ENCODE measurements at regions not wholly inside any gene's neighbourhood (a gene's known extent, or its start where the extent isn't known, plus 50 kb on each side); places are given as distances from the start of the nearest gene placed in this dataset.
"Not testable (repeated sequence)": the region's sequence is repeated elsewhere in the genome, so short reads cannot be mapped to it uniquely, and the experiment has no call there.

DNA sequence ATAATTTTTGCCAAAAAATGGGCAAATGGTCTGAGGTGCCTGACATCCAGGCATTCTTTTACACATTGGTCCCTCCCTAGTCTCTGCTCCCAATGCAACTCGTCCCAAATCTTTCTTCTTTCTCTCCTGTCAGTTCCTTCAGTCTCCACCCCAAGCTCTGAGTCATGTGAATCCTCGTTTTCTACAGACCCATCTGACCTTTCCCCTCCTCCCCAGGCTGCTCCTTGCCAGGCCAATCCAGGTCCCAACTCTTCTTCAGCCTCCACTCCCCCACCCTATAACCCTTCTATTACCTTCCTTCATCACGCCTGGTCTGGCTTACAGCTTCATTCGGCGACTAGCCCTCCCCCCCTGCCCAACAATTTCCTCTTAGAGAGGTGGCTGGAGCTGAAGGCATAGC is 55.3 kb downstream of the BBS10 start:
- FAIRE-seq; DNase-seq (ENCODE audit: extremely low spot score, insufficient read length, low read depth): not testable (repeated sequence)

DNA sequence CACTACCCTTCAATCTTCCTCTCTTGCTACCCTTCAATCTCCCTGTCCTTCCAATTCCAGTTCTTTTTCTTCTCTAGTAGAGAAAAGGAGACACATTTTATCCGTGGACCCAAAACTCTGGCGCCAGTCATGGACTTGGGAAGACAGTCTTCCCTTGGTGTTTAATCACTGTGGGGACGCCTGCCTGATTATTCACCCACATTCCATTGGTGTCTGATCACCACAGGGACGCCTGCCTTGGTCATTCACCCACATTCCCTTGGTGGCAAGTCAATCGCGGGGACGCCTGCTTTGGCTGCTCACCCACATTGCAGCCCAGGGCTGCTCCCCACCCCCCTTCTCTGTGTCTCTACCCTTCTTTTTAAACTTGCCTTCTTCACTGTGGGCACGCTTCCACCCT is 55.9 kb downstream of the BBS10 start:
- FAIRE-seq; DNase-seq (ENCODE audit: extremely low spot score, insufficient read length, low read depth): not testable (repeated sequence)

DNA sequence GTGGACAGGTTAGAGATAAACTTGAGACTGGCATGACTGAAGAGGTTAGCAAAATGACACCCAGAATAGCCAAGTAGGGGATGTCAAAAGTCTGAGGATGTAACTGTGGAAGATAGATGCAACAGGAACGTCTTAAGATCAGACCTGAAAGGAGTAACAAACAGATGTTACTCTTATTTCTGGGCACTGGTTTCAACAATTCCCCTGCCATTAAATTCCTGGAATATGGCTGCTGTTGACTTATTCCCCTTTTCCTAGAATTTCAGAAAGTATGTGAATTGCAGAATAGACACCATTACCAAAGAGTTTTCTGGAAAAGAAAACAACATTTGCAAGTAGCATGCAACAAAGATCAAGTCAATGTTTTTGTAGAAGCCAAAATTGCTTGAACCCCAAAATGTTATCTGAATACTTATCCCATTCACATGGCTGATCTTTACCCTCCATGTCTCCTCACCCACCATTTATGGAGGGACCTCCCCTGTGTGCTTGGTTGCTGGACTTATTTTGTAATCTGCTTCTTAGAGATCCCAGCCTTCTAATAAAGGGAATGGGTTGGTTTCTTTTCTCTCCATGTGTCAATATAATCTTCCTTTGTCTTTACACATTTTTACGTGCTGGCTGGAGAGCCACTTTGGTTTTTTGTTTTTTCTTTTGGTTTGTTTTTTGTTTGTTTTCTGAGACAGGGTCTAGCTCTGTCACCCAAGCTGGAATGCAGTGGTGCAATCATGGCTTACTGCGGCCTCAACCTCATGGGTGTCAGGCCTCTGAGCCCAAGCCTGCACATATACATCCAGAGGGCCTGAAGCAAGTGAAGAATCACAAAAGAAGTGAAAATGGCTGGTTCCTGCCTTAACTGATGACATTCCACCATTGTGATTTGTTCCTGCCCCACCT is 57.0 kb downstream of the BBS10 start:
- no peak for DNase-seq (ENCODE audit: extremely low spot score, insufficient read length, low read depth)
- FAIRE-seq, result no peak

DNA sequence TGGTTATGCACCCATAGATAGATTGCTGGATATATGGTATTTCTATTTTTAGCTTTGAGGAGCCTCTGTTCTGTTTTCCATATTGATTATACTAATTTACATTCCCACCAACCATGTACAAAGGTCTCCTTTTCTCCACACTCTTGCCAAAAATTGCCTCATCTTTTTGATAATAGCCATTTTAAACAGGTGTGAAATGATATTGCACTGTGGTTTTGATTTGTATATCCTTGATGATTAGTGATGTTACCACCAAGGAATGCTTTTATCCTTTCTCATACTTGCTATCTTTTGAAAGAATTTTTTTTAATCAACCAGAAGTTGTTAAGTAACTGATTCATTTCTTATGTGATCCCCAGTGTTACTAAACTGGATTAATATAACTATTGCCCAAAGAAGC is 60.0 kb downstream of the BBS10 start:
- DNase-seq (ENCODE audit: extremely low spot score, insufficient read length, low read depth) (no peak), FAIRE-seq (no peak)

DNA sequence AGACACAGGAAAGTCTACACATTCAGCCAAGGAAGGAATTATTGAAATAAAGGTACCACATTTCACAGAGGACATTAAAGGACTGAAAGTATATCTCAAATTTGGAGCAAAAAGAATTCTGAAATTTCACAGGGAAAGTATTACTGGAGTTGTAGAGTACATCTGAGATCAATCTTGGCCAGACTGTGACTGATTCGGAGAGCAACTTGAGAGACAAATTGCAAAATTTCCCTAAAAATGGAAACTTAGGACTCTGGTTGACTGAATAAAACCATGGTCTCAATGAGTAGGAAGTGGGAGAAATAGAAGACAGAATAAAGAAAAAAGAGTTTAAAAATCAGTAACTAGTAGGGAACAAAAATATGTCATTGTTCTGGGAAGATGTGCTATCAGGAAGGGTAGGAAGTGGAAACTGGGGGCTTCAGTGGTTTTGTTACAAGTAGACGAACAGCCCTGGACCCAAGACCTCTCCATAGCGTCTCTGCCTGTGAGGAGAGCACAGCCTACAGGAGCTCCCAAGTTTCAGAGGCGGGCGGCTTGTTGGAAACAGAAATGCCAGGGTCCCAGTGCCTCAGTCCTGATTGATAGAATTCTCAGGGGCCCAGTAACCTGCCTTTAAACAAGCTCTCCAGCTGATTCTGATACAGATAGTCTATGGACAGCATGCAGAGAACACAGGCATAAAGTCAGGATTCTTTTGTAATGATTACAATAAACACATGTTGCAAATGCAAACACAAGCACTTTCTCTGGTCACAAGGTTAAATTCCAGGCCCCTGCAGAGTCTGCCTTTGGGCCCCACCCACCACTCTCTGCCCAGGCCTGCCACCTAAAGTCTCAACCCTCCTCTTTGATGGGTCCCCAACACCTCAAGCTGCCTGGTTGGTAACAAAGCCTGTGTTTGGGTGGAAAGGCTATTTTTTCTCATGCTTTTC is 63.1 kb downstream of the BBS10 start:
- FAIRE-seq (no peak), DNase-seq (ENCODE audit: extremely low spot score, insufficient read length, low read depth) (no peak)

DNA sequence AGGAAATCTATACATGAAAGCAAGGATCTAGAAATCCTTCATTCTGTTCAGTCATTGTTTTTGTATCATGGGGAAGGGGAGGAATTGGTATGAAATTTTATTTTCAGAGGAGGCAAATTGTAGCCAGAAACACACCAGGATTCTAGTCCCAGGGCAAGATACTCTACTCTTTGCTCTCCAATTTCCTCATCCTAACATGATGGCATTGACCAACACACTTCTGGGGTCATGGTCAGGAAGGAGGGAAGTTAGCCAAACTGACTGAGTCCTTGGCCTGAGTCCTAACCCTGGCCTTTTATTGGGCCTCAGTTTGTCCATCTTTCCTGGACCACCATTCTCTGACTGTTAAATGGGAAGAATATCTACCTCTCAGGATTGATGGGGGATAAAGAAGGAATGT is 65.5 kb downstream of the BBS10 start:
- DNase-seq (ENCODE audit: extremely low spot score, insufficient read length, low read depth), result no peak
- FAIRE-seq, result no peak

DNA sequence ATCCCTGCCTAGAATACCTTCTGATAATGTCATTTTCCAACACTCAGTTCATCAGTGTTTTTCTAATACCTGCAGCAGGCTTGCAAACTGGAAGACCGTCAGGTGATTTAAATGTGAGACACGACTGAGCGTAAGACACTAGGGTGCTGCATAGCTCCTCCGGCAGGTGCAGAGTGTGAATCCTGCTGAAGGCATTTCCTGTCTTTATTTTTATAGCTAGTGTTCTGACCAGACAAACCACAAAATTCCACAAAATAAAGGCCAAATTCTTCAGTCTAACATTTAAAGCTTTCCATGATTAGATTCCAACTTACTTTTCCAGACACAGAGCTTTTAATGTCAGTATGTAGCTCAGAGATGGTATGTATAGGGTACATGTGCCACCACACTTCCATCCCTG is 70.7 kb downstream of the BBS10 start:
- FAIRE-seq (no peak), DNase-seq (ENCODE audit: extremely low spot score, insufficient read length, low read depth) (no peak)

DNA sequence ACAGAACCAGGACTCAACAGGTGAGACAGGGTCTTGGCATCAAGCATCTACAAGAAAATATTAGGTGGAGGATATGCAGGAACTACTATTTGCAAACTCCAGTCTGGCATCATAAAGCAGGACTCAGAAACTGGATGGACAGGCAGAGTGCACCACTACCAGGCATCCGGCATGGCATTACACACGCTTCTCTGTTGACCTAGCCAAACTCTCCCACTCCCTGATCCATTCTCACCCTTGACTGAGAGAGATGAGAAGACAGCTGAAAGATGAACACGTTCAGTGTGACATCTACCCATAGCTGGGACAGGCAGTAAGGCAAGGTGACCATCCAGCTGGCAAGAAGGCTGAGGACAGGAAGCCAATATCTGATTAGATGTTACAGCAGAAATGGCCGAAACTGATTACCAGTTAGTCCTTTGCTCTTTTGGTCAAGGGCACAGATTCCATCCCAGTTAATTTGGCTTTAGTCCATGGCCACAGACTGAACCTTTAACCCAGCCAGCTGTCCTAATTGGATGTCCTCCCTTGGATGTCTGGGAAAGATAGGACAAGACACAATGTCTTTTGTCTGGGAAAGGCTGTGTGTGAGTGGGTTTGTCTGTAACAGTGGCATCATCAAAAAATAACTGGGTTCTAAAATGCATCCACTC is 71.6 kb downstream of the BBS10 start:
- DNase-seq (ENCODE audit: extremely low spot score, insufficient read length, low read depth), result no peak
- no peak for FAIRE-seq

DNA sequence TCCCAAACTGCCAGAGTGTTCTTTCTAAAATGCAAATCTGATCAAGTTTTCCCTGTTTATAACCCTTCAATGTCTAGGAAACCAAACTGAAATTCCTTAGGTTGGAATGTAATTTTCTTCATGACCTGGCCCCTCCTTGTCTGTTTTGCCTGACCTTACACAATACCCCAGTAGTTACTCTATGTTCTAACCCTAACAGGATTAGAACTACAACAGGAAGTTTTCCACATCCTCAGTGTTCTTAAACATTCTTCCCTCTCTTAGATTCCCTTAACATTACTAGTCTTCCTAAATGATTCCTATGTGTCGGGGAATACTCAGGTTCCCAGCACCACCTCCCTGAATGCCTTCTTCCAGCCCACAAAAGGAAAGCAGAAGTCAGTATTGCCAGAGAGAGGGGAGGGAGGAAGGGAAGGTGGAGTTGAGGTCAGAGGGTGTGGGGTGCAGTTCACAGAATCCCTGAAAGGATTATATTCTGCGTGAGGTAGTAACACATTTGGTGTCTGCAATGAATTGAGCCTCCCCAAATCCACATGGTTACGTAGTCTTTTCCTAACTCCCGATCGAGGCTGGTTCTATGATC is 72.6 kb downstream of the BBS10 start:
- FAIRE-seq (no peak), DNase-seq (ENCODE audit: extremely low spot score, insufficient read length, low read depth) (no peak)

DNA sequence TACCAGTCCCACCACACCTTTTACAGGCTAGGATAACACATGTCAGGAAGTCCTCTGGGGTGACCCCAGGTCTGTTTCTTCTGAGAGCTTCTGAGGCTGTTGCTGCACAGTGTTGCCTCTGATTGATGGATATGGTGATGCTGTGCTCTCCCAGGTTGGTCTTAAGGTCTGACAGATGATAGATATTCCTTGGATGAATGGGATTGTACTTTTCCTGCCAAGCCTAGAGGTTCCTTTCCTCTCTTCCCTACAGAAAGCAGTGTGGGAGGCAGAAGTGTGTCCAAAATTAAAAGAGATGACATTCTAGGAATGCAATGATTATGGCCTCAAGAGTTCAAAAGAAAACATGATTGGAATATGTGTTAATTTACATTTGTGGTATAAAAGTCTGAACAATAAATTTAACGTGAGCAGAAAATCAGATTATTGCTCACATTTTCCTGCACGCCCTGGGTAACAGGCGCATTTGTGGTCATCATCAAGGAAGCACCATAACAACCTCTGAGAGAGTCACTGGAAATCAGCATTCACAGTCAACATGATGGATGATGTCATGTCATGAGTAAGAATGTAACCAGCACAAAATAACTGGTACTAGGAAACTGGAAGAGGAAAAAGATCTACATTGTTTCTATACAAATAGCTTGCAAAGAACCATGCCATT is 73.7 kb downstream of the BBS10 start:
- FAIRE-seq, result no peak
- no peak for DNase-seq (ENCODE audit: extremely low spot score, insufficient read length, low read depth)

DNA sequence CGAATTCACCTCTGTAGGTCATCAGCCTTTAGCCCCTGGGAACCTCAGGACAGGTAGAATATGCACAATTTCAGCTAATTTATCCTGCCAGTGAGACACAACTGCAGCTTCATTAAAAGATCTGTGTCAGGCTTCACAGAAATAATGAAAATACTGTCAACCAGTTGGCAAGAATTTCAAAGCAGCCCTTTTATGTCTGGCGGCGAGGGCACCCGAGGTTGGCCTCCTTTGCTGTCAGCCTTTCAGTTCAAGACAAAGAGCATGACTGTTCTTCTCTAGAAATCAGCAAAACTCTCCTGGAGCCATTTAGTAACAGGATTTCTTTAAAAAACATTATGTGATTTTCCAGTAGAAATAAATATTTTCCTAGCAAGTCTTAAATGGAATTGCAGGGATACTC is 75.9 kb downstream of the BBS10 start:
- FAIRE-seq, result no peak

DNA sequence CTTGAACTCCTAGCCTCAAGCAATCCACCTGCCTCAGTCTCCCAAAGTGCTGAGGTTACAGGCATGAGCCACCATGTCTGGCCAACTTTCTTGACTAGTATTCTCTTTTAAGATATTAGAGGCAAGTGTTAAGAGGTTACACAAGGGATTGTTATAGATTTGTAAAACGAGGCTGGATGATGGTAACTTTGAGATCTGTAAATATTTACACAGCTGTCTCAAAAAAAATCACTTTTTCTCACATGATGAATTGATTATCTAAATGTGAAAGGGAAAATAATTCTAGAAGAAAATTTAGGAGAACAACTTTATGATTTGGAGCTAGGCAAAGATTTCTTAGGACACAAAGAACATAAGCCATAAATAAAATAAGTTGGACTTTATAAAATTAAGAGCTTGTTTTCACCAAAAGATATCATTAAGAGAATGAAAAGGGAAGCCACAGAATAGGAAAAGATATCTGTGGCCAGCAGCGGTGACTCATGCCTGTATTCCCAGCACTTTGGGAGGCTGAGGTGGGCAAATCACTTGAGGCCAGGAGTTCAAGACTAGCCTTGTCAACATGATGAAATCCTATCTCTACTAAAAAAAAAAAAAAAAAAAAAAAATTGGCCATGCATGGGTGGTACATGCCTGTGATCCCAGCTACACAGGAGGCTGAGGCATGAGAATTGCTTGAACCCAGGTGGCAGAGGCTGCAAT is 77.4 kb downstream of the BBS10 start:
- no peak for DNase-seq (ENCODE audit: extremely low spot score, insufficient read length, low read depth)
- no peak for FAIRE-seq

More for the DNA sequence above, 75.9 kb downstream of the BBS10 start:
- DNase-seq (ENCODE audit: extremely low spot score, insufficient read length, low read depth), result no peak

DNA sequence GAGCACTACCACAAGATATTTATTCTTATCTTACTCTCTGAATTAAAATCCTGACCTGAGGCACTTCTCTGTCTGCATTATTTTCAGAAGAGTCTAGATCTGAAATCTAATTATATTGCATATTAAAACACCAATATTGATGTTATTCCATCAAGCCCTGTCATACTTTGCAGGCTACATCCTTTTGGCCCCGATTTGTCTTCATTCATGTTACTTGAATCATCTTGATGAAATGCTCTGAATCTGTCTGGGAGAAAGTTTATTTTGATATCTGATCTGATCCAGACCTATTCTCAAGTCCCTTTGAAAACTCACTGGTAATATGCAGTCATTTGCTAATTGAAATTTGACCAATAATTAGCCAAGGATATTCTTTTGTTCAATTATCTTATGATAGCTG is 79.9 kb downstream of the BBS10 start:
- DNase-seq (ENCODE audit: extremely low spot score, insufficient read length, low read depth) (no peak), FAIRE-seq (no peak)

DNA sequence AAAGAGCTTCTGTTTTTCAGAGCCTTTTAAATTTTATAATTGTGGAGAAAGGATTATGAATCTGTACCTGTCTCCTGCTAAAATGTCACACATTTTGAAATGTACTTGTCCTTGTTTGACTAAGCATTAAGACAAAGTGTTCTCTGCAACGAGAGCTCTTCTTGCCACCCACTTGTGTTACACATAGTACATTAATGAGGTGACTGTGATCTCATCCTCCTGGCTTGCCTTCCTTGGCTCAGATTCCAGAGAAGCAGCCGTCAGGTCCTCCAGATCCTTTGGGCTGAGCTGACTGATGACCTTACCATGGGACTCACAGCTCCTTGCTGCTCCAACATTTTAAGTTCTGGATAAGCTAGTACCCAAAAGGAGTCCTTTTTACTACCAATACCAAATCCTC is 81.4 kb downstream of the BBS10 start:
- FAIRE-seq, result no peak
- DNase-seq (ENCODE audit: extremely low spot score, insufficient read length, low read depth), result no peak

DNA sequence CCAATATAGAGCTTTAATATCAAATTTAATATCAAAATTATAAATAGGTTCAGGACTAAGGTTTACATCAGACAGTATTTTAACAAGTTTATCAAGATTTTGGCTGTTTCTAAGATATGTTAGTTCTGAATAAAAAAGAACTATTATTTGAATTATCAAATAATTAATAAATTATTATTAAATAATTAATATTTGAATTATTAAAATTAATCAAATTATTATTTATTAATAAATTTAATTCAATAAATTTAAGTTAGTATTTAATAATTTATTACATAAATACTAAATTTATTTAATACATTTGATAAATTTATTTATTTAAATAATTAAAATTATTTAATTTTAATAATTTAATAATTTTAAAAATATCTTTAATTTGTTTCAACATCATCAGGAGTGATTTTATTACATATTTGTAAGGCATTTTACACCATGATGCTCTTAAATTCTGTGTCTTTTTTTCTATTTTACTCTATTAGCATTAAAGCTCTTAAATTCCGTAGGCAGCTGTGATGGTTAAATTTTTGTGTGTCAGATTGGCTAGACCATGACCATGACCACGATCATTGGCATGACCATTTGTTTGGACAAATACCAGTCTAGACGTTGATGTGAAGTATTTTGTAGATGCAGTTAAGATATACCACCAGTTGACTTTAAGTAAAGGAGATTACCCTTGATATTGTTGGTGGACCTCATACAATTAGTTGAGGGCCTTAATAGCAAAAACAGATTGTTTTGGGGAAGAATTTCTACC is 82.6 kb downstream of the BBS10 start:
- DNase-seq (ENCODE audit: extremely low spot score, insufficient read length, low read depth), result no peak
- no peak for FAIRE-seq

DNA sequence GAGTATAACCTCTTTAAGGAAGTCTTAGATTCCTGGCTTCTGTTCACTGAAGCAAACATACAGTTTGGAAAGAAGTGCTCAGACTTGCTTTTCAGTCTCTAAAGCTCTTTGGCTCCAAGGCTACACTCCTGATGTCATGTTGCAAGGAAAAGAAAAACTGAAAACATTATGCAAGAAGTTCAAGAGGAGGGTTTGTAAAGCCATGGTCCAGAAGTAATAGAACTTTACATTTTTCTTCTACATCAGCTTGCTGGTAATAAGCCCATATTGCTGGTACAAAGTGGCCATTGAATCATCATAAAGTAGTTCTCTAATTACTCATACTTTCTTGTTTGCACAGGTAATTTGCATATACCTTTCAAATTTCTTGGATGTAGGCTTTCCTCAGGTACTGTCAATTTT is 83.6 kb downstream of the BBS10 start:
- no peak for FAIRE-seq
- no peak for DNase-seq (ENCODE audit: extremely low spot score, insufficient read length, low read depth)

DNA sequence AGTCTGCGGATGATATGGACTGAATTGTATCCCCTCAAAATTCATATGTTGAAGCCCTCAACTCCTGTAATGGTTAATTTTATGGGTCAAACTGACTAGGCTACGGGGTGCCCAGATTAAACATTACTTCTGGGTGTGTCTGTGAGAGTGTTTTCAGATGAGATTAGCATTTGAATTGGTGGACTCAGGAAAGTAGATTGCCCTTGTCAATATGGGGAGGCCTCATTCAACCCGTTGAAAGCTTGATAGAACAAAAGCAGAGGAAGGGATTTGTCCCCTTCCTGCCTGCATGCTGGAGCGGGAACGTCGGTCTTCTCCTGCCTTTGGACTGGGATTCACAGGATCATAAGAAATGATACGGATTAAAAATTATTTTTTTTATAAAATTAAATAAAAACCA is 84.5 kb downstream of the BBS10 start:
- DNase-seq (ENCODE audit: extremely low spot score, insufficient read length, low read depth) (no peak), FAIRE-seq (no peak)

DNA sequence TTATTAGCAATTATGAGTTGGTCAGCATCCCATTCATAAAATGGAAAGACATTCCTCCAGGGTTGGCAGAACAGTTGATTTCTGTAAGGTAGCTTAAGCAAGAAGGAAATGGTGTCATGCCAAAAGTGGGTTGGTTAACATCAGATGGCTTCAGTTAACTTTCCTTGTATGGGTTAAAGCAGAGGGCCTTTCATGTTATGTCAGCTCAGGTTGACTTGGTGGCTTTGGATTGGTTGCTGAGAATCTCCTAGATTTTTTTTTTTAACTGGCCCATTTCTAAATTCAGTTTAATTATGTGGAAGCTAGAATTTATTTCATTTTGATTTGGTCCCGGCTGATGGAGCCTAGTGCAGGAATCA is 87.8 kb downstream of the BBS10 start:
- FAIRE-seq, result no peak

More for the DNA sequence above, 87.8 kb downstream of the BBS10 start:
- no peak for DNase-seq (ENCODE audit: extremely low spot score, insufficient read length, low read depth)

Measured in GM18507 (cell line).